Upper lobe of right lung (tissue), 1 donor: ENCODE measurements at regions not wholly inside any gene's neighbourhood (a gene's known extent, or its start where the extent isn't known, plus 50 kb on each side); places are given as distances from the start of the nearest gene placed in this dataset.

Source experiments
- ATAC-seq: fragments of 200-7000 bp; cut with Tn5 transposase; one replicate; pipeline ENCODE4 v1.9.1; 2020; ENCODE audit warnings: mild to moderate bottlenecking, moderate library complexity
- DNase-seq: peaks from one replicate; pipeline ENCODE4 v3.0.0-alpha.2; 2020
- H3K27ac ChIP-seq: fragments of 200-600 bp; one replicate; pipeline ENCODE4 v1.8.0; 2022
- H3K27me3 ChIP-seq: fragments of 200-600 bp; one replicate; pipeline ENCODE4 v1.8.0; 2022; ENCODE audit warnings: mild to moderate bottlenecking
- H3K36me3 ChIP-seq: fragments of 200-600 bp; one replicate; pipeline ENCODE4 v1.8.0; 2022
- H3K4me1 ChIP-seq: fragments of 200-600 bp; one replicate; pipeline ENCODE4 v1.8.0; 2022
- H3K4me3 ChIP-seq: fragments of 200-600 bp; one replicate; pipeline ENCODE4 v1.8.0; 2022; ENCODE audit warnings: mild to moderate bottlenecking
- H3K9me3 ChIP-seq: fragments of 200-600 bp; one replicate; pipeline ENCODE4 v1.8.0; 2022
- CTCF ChIP-seq: fragments of 200-600 bp; IDR thresholded peaks from one replicate; pipeline ENCODE4 v1.8.0; 2022; ENCODE audit warnings: antibody characterized with exemption
- intact Hi-C: fragments of 100-400 bp; cut with DNase I; formaldehyde crosslinking; loops from one replicate; pipeline ENCODE4 v1.11.0; 2022
- donor health status: DM: no; HTN: yes; CAD: no; lungs with severe emphysema.

- intact Hi-C loops: no loop called here
Measured at GRCh38 chr4:96630839-96631238, 790.9 kb downstream of the PDHA2 start.

GRCh38 chr4:96637971-96638412 lies 798.1 kb downstream of the PDHA2 start:
- Histone ChIP-seq H3K36me3 (no peaks in the 10 kb centered on the region), H3K9me3 (no peaks in the 10 kb centered on the region), H3K4me3 (no peak overlapping the region), H3K4me1 (no peaks in the 10 kb centered on the region), H3K27ac (no peak overlapping the region), H3K27me3 (no peaks in the 10 kb centered on the region)
- ATAC-seq: no peak
- no peak for DNase-seq
- intact Hi-C loops: no loop called here
- TF ChIP-seq CTCF: no peak

More at GRCh38 chr4:96630839-96631238, 790.9 kb downstream of the PDHA2 start:
- no peaks in the 10 kb centered on the region for H3K36me3 ChIP-seq
- ATAC-seq (no peak), DNase-seq (no peak)
- no peak overlapping the region for H3K4me3 ChIP-seq
- H3K27ac ChIP-seq: no peak overlapping the region
- H3K4me1 ChIP-seq: no peaks in the 10 kb centered on the region
- no peaks in the 10 kb centered on the region for H3K9me3 ChIP-seq
- H3K27me3 ChIP-seq: no peaks in the 10 kb centered on the region
- no peak for TF ChIP-seq CTCF

GRCh38 chr4:96639932-96640331 lies 800.0 kb downstream of the PDHA2 start:
- ATAC-seq: no peak
- no peaks in the 10 kb centered on the region for H3K27me3 ChIP-seq
- H3K4me3 ChIP-seq: no peak overlapping the region
- no peak for DNase-seq
- no peaks in the 10 kb centered on the region for H3K9me3 ChIP-seq
- no peak overlapping the region for H3K27ac ChIP-seq
- TF ChIP-seq CTCF: no peak
- intact Hi-C loops: no loop called here
- H3K4me1 ChIP-seq: no peaks in the 10 kb centered on the region
- no peaks in the 10 kb centered on the region for H3K36me3 ChIP-seq

- H3K4me3 ChIP-seq: no peak overlapping the region
- H3K4me1 ChIP-seq: no peaks in the 10 kb centered on the region
- H3K27me3 ChIP-seq: no peaks in the 10 kb centered on the region
- DNase-seq (no peak), ATAC-seq (no peak)
- intact Hi-C loops: no loop called here
- H3K27ac ChIP-seq: no peak overlapping the region
- no peaks in the 10 kb centered on the region for H3K9me3 ChIP-seq
- TF ChIP-seq CTCF: no peak
- H3K36me3 ChIP-seq: no peaks in the 10 kb centered on the region
Measured at GRCh38 chr4:96642490-96642889, 802.6 kb downstream of the PDHA2 start.

- intact Hi-C loops: no loop called here
- Histone ChIP-seq H3K27me3 (no peaks in the 10 kb centered on the region), H3K9me3 (no peaks in the 10 kb centered on the region), H3K36me3 (no peaks in the 10 kb centered on the region), H3K4me1 (no peaks in the 10 kb centered on the region), H3K4me3 (no peak overlapping the region), H3K27ac (no peak overlapping the region)
- ATAC-seq (no peak), DNase-seq (no peak)
- no peak for TF ChIP-seq CTCF
Measured at GRCh38 chr4:96646146-96646545, 806.3 kb downstream of the PDHA2 start.

- TF ChIP-seq CTCF: no peak
- H3K9me3 ChIP-seq: no peaks in the 10 kb centered on the region
- H3K4me3 ChIP-seq: no peak overlapping the region
- no peak for ATAC-seq
- no peaks in the 10 kb centered on the region for H3K27me3 ChIP-seq
- no peaks in the 10 kb centered on the region for H3K36me3 ChIP-seq
- H3K27ac ChIP-seq: no peak overlapping the region
- no peak for DNase-seq
- intact Hi-C loops: no loop called here
- no peaks in the 10 kb centered on the region for H3K4me1 ChIP-seq
Measured at GRCh38 chr4:96649536-96649935, 809.6 kb downstream of the PDHA2 start.
